Muscle layer of duodenum (tissue), 2 donors: ENCODE measurements at regions not wholly inside any gene's neighbourhood (a gene's known extent, or its start where the extent isn't known, plus 50 kb on each side); places are given as distances from the start of the nearest gene placed in this dataset.

Experiments used
- H3K27ac ChIP-seq: one replicate; pipeline ENCODE4 v1.7.0; 2013; ENCODE audit warnings: mild to moderate bottlenecking, low read length
- H3K27me3 ChIP-seq: one replicate; pipeline ENCODE4 v1.7.0; 2013; ENCODE audit warnings: low read depth, mild to moderate bottlenecking, control low read depth, low read length
- H3K36me3 ChIP-seq, 2 donors: one replicate each; pipeline ENCODE4 v1.7.0; 2013; ENCODE audit warnings: low read length in 2 of 2, control low read depth in 1 of 2, mild to moderate bottlenecking in 1 of 2; ENCODE audit not compliant: insufficient read depth in 2 of 2, control insufficient read depth in 1 of 2
- H3K4me1 ChIP-seq, 2 donors: one replicate each; pipeline ENCODE4 v1.7.0; 2013; ENCODE audit warnings: low read length in 2 of 2, mild to moderate bottlenecking in 2 of 2, control low read depth in 1 of 2, moderate library complexity in 1 of 2; ENCODE audit not compliant: insufficient read depth in 2 of 2, control insufficient read depth in 1 of 2
- H3K4me3 ChIP-seq, 2 donors: one replicate each; pipeline ENCODE4 v1.7.0; 2013; ENCODE audit warnings: low read length in 2 of 2, low read depth in 1 of 2, mild to moderate bottlenecking in 1 of 2
- H3K9me3 ChIP-seq, 2 donors: one replicate each; pipeline ENCODE4 v1.7.0; 2013; ENCODE audit warnings: low read length in 2 of 2, control low read depth in 1 of 2, mild to moderate bottlenecking in 1 of 2; ENCODE audit not compliant: control insufficient read depth in 1 of 2
- donor health status: healthy.

GRCh38 chr10:20970044-20970443 lies 72.9 kb upstream of the NEBL start:
- H3K27me3 ChIP-seq = no peaks in the 10 kb centered on the region
- H3K4me3 ChIP-seq = no peak overlapping the region
- H3K9me3 ChIP-seq = no peaks in the 10 kb centered on the region
- H3K4me1 ChIP-seq = no peaks in the 10 kb centered on the region
- H3K27ac ChIP-seq = no peak overlapping the region
- H3K36me3 ChIP-seq = no peaks in the 10 kb centered on the region

- Histone ChIP-seq H3K4me1 (no peaks in the 10 kb centered on the region), H3K9me3 (no peaks in the 10 kb centered on the region), H3K27me3 (no peaks in the 10 kb centered on the region), H3K36me3 (no peaks in the 10 kb centered on the region), H3K27ac (no peak overlapping the region), H3K4me3 (no peak overlapping the region)
Measured at GRCh38 chr10:20966426-20966825, 69.3 kb upstream of the NEBL start.

GRCh38 chr10:20963721-20964595 lies 66.8 kb upstream of the NEBL start:
- no peak overlapping the region for H3K27ac ChIP-seq
- H3K27me3 ChIP-seq = no peaks in the 10 kb centered on the region
- H3K4me1 ChIP-seq = no peaks in the 10 kb centered on the region
- H3K36me3 ChIP-seq = no peaks in the 10 kb centered on the region
- no peaks in the 10 kb centered on the region for H3K9me3 ChIP-seq
- H3K4me3 ChIP-seq = no peak overlapping the region

GRCh38 chr10:20963056-20963455 lies 65.9 kb upstream of the NEBL start:
- no peak overlapping the region for H3K27ac ChIP-seq
- H3K4me1 ChIP-seq = no peaks in the 10 kb centered on the region
- no peaks in the 10 kb centered on the region for H3K27me3 ChIP-seq
- no peaks in the 10 kb centered on the region for H3K9me3 ChIP-seq
- H3K36me3 ChIP-seq = no peaks in the 10 kb centered on the region
- H3K4me3 ChIP-seq = no peak overlapping the region

GRCh38 chr10:20962165-20962564 lies 65.1 kb upstream of the NEBL start:
- H3K4me1 ChIP-seq = no peaks in the 10 kb centered on the region
- no peaks in the 10 kb centered on the region for H3K9me3 ChIP-seq
- H3K27ac ChIP-seq = no peak overlapping the region
- H3K4me3 ChIP-seq = no peak overlapping the region
- no peaks in the 10 kb centered on the region for H3K27me3 ChIP-seq
- no peaks in the 10 kb centered on the region for H3K36me3 ChIP-seq

- no peak overlapping the region for H3K4me3 ChIP-seq
- no peaks in the 10 kb centered on the region for H3K9me3 ChIP-seq
- H3K4me1 ChIP-seq = no peaks in the 10 kb centered on the region
- no peaks in the 10 kb centered on the region for H3K36me3 ChIP-seq
- H3K27me3 ChIP-seq = no peaks in the 10 kb centered on the region
- no peak overlapping the region for H3K27ac ChIP-seq
Measured at GRCh38 chr10:20959242-20959641, 62.1 kb upstream of the NEBL start.

GRCh38 chr10:20958764-20959163 lies 61.7 kb upstream of the NEBL start:
- no peaks in the 10 kb centered on the region for H3K9me3 ChIP-seq
- no peaks in the 10 kb centered on the region for H3K36me3 ChIP-seq
- no peaks in the 10 kb centered on the region for H3K27me3 ChIP-seq
- H3K27ac ChIP-seq = no peak overlapping the region
- no peaks in the 10 kb centered on the region for H3K4me1 ChIP-seq
- no peak overlapping the region for H3K4me3 ChIP-seq

GRCh38 chr10:20958225-20958624 lies 61.1 kb upstream of the NEBL start:
- Histone ChIP-seq H3K4me1 (no peaks in the 10 kb centered on the region), H3K27ac (no peak overlapping the region), H3K36me3 (no peaks in the 10 kb centered on the region), H3K9me3 (no peaks in the 10 kb centered on the region), H3K27me3 (no peaks in the 10 kb centered on the region), H3K4me3 (no peak overlapping the region)

GRCh38 chr10:20957744-20958143 lies 60.6 kb upstream of the NEBL start:
- no peaks in the 10 kb centered on the region for H3K9me3 ChIP-seq
- H3K4me1 ChIP-seq = no peaks in the 10 kb centered on the region
- H3K36me3 ChIP-seq = no peaks in the 10 kb centered on the region
- no peak overlapping the region for H3K4me3 ChIP-seq
- no peak overlapping the region for H3K27ac ChIP-seq
- no peaks in the 10 kb centered on the region for H3K27me3 ChIP-seq

GRCh38 chr10:20956843-20957242 lies 59.7 kb upstream of the NEBL start:
- Histone ChIP-seq H3K4me1 (no peaks in the 10 kb centered on the region), H3K27me3 (no peaks in the 10 kb centered on the region), H3K27ac (no peak overlapping the region), H3K9me3 (no peaks in the 10 kb centered on the region), H3K36me3 (no peaks in the 10 kb centered on the region), H3K4me3 (no peak overlapping the region)

- Histone ChIP-seq H3K36me3 (no peaks in the 10 kb centered on the region), H3K9me3 (no peaks in the 10 kb centered on the region), H3K27me3 (no peaks in the 10 kb centered on the region), H3K27ac (no peak overlapping the region), H3K4me3 (no peak overlapping the region), H3K4me1 (no peaks in the 10 kb centered on the region)
Measured at GRCh38 chr10:20955355-20955893, 58.3 kb upstream of the NEBL start.

- H3K4me3 ChIP-seq = no peak overlapping the region
- no peaks in the 10 kb centered on the region for H3K27me3 ChIP-seq
- no peaks in the 10 kb centered on the region for H3K4me1 ChIP-seq
- no peaks in the 10 kb centered on the region for H3K36me3 ChIP-seq
- H3K27ac ChIP-seq = no peak overlapping the region
- H3K9me3 ChIP-seq = no peaks in the 10 kb centered on the region
Measured at GRCh38 chr10:20954519-20954918, 57.4 kb upstream of the NEBL start.
